Ovary (tissue), 7 donors: ENCODE measurements at regions not wholly inside any gene's neighbourhood (a gene's known extent, or its start where the extent isn't known, plus 50 kb on each side); places are given as distances from the start of the nearest gene placed in this dataset.

Experiments
- DNase-seq, 5 donors: peaks; one replicate each; pipeline ENCODE4 v3.0.0-alpha.2; 2019 to 2020
- H3K27ac ChIP-seq, 2 donors: fragments of 200-600 bp; one replicate each; pipeline versions ENCODE4 v1.5.1 to v1.8.0; 2019 to 2022
- H3K27me3 ChIP-seq: fragments of 200-600 bp; one replicate; pipeline ENCODE4 v1.8.0; 2022
- H3K36me3 ChIP-seq: fragments of 200-600 bp; sonication (generic); one replicate; pipeline ENCODE4 v1.5.1; 2019
- H3K4me1 ChIP-seq: one replicate; pipeline ENCODE4 v1.8.1; 2013; ENCODE audit warnings: mild to moderate bottlenecking, moderate library complexity; ENCODE audit not compliant: insufficient read depth
- H3K4me3 ChIP-seq: fragments of 200-600 bp; sonication (generic); one replicate; pipeline ENCODE4 v1.5.1; 2017
- H3K9me3 ChIP-seq, 2 donors: fragments of 200-600 bp in 1 of 2; sonication (generic) in 1 of 2; one replicate each; pipeline versions ENCODE4 v1.5.1 to v1.8.1; 2013 to 2019; ENCODE audit warnings: mild to moderate bottlenecking in 1 of 2, moderate library complexity in 1 of 2
- CTCF ChIP-seq, 3 donors: fragments of 450-650 bp in 2 of 3; fragments of 200-600 bp in 1 of 3; IDR thresholded peaks; one replicate each; pipeline versions ENCODE4 v1.5.1 to v1.8.0; 2016 to 2022; ENCODE audit warnings: antibody characterized with exemption in 3 of 3, mild to moderate bottlenecking in 1 of 3
- EP300 ChIP-seq: sonication (generic); formaldehyde crosslinking; IDR thresholded peaks from one replicate; pipeline ENCODE4 v1.6.1; 2017; ENCODE audit warnings: antibody characterized with exemption
- POLR2A ChIP-seq: fragments of 450-650 bp; IDR thresholded peaks from one replicate; pipeline ENCODE4 v1.6.1; 2017; ENCODE audit warnings: antibody characterized with exemption, mild to moderate bottlenecking, moderate library complexity
- WGBS, 3 donors: extraction: QIAGEN DNeasy Blood & Tissue Kit in 1 of 3; methylation state at CpG; one replicate each; pipeline versions ENCODE4 v1.1.5 to v1.1.7; 2013 to 2017; 5-methylcytosine and 5-hydroxymethylcytosine counted together
- intact Hi-C, 4 donors: fragments of 100-400 bp; cut with DNase I; formaldehyde crosslinking; loops; one replicate each; pipeline versions ENCODE4 v1.11.0 to v1.15.1; 2022 to 2023
- donor health status: DM: no; HTN: no; CAD: no; lungs with moderate emphysema.
- donor health status: DM: no; HTN: no; CAD: no.
- donor health status: Bipolar disorder and iron deficiency.
- donor health status: DM: no; HTN: no; CAD: no.
- donor health status: DM: yes; HTN: yes; CAD: no.

GRCh38 chr7:142615508-142615907 is 133.8 kb upstream of the PRSS1 start:
- no peak overlapping the region for H3K4me3 ChIP-seq
- H3K9me3 ChIP-seq: no peaks in the 10 kb centered on the region
- no peaks in the 10 kb centered on the region for H3K36me3 ChIP-seq
- intact Hi-C loops: no loop called here
- H3K4me1 ChIP-seq: no peaks in the 10 kb centered on the region
- no peak overlapping the region for H3K27ac ChIP-seq
- DNase-seq: no peak
- 74 to 81% (median 81%) methylated on average over 5 of the region's 5 CpGs for WGBS, 3 donors
- TF ChIP-seq EP300: no peak
- TF ChIP-seq POLR2A: no peak
- TF ChIP-seq CTCF (IDR thresholded peaks at IDR 0.05): no peak
- no peaks in the 10 kb centered on the region for H3K27me3 ChIP-seq

DNA sequence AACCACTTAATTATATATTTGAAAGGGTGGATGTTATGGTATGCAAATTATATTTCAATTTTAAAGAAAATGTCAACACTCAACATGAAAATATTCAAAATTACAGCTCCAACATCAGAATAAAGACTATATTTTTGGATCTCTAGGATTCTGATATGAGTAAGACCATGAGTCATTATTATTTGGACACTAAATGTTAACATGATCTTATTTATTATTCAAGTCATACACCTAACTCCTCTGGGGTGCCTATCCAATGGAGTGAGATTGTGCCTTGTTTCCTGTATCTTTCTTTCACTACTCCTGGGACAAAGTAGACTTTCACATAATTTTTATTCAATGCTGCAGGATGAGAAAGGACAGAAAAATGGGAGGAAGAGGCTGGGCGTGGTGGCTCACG is 135.2 kb upstream of the PRSS1 start:
- intact Hi-C loops: loop anchor here in 1 of 4 donors (5.0 kb wide), 1 partner anchor 1838 kb away; no protein-coding TSS in a partner anchor
- Histone ChIP-seq H3K27me3 (no peaks in the 10 kb centered on the region), H3K4me3 (no peak overlapping the region), H3K4me1 (no peaks in the 10 kb centered on the region), H3K9me3 (no peaks in the 10 kb centered on the region), H3K27ac (no peak overlapping the region), H3K36me3 (no peaks in the 10 kb centered on the region)
- TF ChIP-seq POLR2A: no peak
- no peak for TF ChIP-seq CTCF (IDR thresholded peaks at IDR 0.05)
- no peak for TF ChIP-seq EP300
- WGBS, 3 donors: 89 to 95% (median 90%) methylated on average over 2 of the region's 2 CpGs
- no peak for DNase-seq

GRCh38 chr7:142612237-142612881 is 136.9 kb upstream of the PRSS1 start:
- WGBS, 3 donors: 52 to 57% (median 56%) methylated on average over 1 of the region's 1 CpG
- no peaks in the 10 kb centered on the region for H3K27me3 ChIP-seq
- intact Hi-C loops: loop anchor here in 1 of 4 donors (5.0 kb wide), 1 partner anchor 1840 kb away; no protein-coding TSS in a partner anchor
- H3K4me1 ChIP-seq: no peaks in the 10 kb centered on the region
- DNase-seq: no peak
- H3K4me3 ChIP-seq: no peak overlapping the region
- H3K9me3 ChIP-seq: no peaks in the 10 kb centered on the region
- TF ChIP-seq EP300 (no peak), CTCF (IDR thresholded peaks at IDR 0.05) (no peak), POLR2A (no peak)
- no peak overlapping the region for H3K27ac ChIP-seq
- H3K36me3 ChIP-seq: no peaks in the 10 kb centered on the region

- Histone ChIP-seq H3K27ac (no peak overlapping the region), H3K4me1 (no peaks in the 10 kb centered on the region), H3K9me3 (no peaks in the 10 kb centered on the region), H3K36me3 (no peaks in the 10 kb centered on the region), H3K27me3 (no peaks in the 10 kb centered on the region), H3K4me3 (no peak overlapping the region)
- intact Hi-C loops: loop anchor here in 1 of 4 donors (5.0 kb wide), 1 partner anchor 1841 kb away; no protein-coding TSS in a partner anchor
- 54 to 59% (median 58%) methylated on average over 8 of the region's 8 CpGs for WGBS, 3 donors
- no peak for TF ChIP-seq CTCF (IDR thresholded peaks at IDR 0.05)
- TF ChIP-seq EP300: no peak
- no peak for TF ChIP-seq POLR2A
- no peak for DNase-seq
Observed at GRCh38 chr7:142611566-142612236, 137.6 kb upstream of the PRSS1 start.
